Umbilical cord (tissue), 1 donor: ENCODE measurements at regions not wholly inside any gene's neighbourhood (a gene's known extent, or its start where the extent isn't known, plus 50 kb on each side); places are given as distances from the start of the nearest gene placed in this dataset.
"Not testable (repeated sequence)": the region's sequence is repeated elsewhere in the genome, so short reads cannot be mapped to it uniquely, and the experiment has no call there.

ENCODE experiments used
- DNase-seq: peaks from one replicate; pipeline ENCODE4 v3.0.0-alpha.2; 2015; ENCODE audit warnings: low spot score

GRCh38 chr9:62874745-62875599 lies 1685.1 kb downstream of the SPATA31A7 start:
- not testable (repeated sequence) for DNase-seq

GRCh38 chr9:62877552-62877951 lies 1687.7 kb downstream of the SPATA31A7 start:
- not testable (repeated sequence) for DNase-seq

GRCh38 chr9:62877987-62878386 lies 1688.2 kb downstream of the SPATA31A7 start:
- DNase-seq: not testable (repeated sequence)

GRCh38 chr9:62880453-62880852 lies 1690.6 kb downstream of the SPATA31A7 start:
- peak; percentile 11 for DNase-seq

- DNase-seq: not testable (repeated sequence)
Measured at GRCh38 chr9:62880971-62881370, 1691.1 kb downstream of the SPATA31A7 start.

- not testable (repeated sequence) for DNase-seq
Measured at GRCh38 chr9:62881811-62882210, 1692.0 kb downstream of the SPATA31A7 start.

- DNase-seq: not testable (repeated sequence)
Measured at GRCh38 chr9:62882717-62883116, 1692.9 kb downstream of the SPATA31A7 start.

- DNase-seq: not testable (repeated sequence)
Measured at GRCh38 chr9:62896692-62897091, 1706.9 kb downstream of the SPATA31A7 start.

- peak; percentile 6 for DNase-seq
Measured at GRCh38 chr9:62897411-62898225, 1707.8 kb downstream of the SPATA31A7 start.

GRCh38 chr9:62899666-62900065 lies 1709.8 kb downstream of the SPATA31A7 start:
- not testable (repeated sequence) for DNase-seq

GRCh38 chr9:62904061-62904460 lies 1714.2 kb downstream of the SPATA31A7 start:
- not testable (repeated sequence) for DNase-seq

- not testable (repeated sequence) for DNase-seq
Measured at GRCh38 chr9:62905722-62906121, 1715.9 kb downstream of the SPATA31A7 start.

GRCh38 chr9:62907866-62908265 lies 1718.0 kb downstream of the SPATA31A7 start:
- not testable (repeated sequence) for DNase-seq

GRCh38 chr9:62908271-62908670 lies 1718.4 kb downstream of the SPATA31A7 start:
- not testable (repeated sequence) for DNase-seq

GRCh38 chr9:62909447-62909846 lies 1719.6 kb downstream of the SPATA31A7 start:
- DNase-seq: not testable (repeated sequence)

- DNase-seq: not testable (repeated sequence)
Measured at GRCh38 chr9:62912278-62912677, 1722.4 kb downstream of the SPATA31A7 start.

- not testable (repeated sequence) for DNase-seq
Measured at GRCh38 chr9:62915168-62915567, 1725.3 kb downstream of the SPATA31A7 start.

GRCh38 chr9:62915661-62916060 lies 1725.8 kb downstream of the SPATA31A7 start:
- DNase-seq: not testable (repeated sequence)

- DNase-seq: not testable (repeated sequence)
Measured at GRCh38 chr9:62918648-62919385, 1729.0 kb downstream of the SPATA31A7 start.

GRCh38 chr9:62931484-62931883 lies 1741.6 kb downstream of the SPATA31A7 start:
- DNase-seq: not testable (repeated sequence)

GRCh38 chr9:62952840-62953239 lies 1763.0 kb downstream of the SPATA31A7 start:
- DNase-seq: not testable (repeated sequence)
